ENCODE measurements at regions not wholly inside any gene's neighbourhood (a gene's known extent, or its start where the extent isn't known, plus 50 kb on each side); places are given as distances from the start of the nearest gene placed in this dataset.

DNA sequence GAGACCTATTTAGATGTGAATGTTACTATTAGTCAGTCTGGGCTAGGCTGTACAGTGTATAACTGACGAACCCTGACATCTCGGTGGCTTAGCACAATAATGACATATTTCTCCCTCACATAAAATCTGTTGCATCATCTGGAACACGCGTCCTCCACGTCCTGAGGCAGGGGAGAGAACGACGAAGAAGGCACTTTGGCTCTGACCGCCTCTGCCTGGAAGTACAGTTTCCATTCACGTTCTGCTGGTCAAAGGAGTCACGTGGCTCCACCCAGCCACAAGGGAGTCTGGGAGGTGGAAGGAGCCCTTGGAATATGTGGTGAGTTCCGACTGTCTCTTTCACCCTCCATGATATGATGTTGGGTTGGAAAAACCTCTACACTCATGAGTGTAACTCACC lies 55.1 kb upstream of the CD82 start:
- ATAC-seq (replicated peaks in 1 of 4), result no peak
- Histone ChIP-seq H3K27ac (ENCODE audit: low read length) (no peak overlapping the region), H3K36me3 (ENCODE audit: control insufficient read depth in 2 of 2, extremely low read depth in 1 of 2, insufficient read depth in 1 of 2, low read length in 1 of 2) (no peaks in the 10 kb centered on the region), H3K4me1 (ENCODE audit: control insufficient read depth in 1 of 2, extremely low read depth in 1 of 2, insufficient read depth in 2 of 2, low read length in 2 of 2) (no peaks in the 10 kb centered on the region), H3K9me3 (no peaks in the 10 kb centered on the region), H3K4me3 (ENCODE audit: control insufficient read depth in 1 of 2, extremely low read depth in 1 of 2, low read length in 1 of 2) (no peak overlapping the region), H3K27me3 (replicated peaks in 1 of 2; ENCODE audit: control insufficient read depth in 2 of 2, extremely low read depth in 1 of 2, insufficient read depth in 2 of 2, low read length in 1 of 2) (peaks cover 0 to 9% of the 10 kb centered on the region in 2 experiments)
- WGBS (ENCODE audit: insufficient coverage), result 71% methylated on average over 9 of the region's 11 CpGs
- no peaks in the 10 kb centered on the region for H3K4me1 Mint-ChIP-seq
- no peak overlapping the region for H3K4me3 Mint-ChIP-seq
- ChIA-PET POLR2A (no interaction called here), CTCF (no interaction called here)
- no peak for DNase-seq
- peaks cover 15 to 26% of the 10 kb centered on the region in 2 donors for H3K27me3 Mint-ChIP-seq
- H3K36me3 Mint-ChIP-seq, result no peaks in the 10 kb centered on the region
- H3K9me3 Mint-ChIP-seq, result peaks cover 4 to 7% (median 5%) of the 10 kb centered on the region in 3 donors
- H3K27ac Mint-ChIP-seq, result no peak overlapping the region

- Histone ChIP-seq H3K4me1 (ENCODE audit: control insufficient read depth in 1 of 2, extremely low read depth in 1 of 2, insufficient read depth in 2 of 2, low read length in 2 of 2) (no peaks in the 10 kb centered on the region), H3K27me3 (replicated peaks in 1 of 2; ENCODE audit: control insufficient read depth in 2 of 2, extremely low read depth in 1 of 2, insufficient read depth in 2 of 2, low read length in 1 of 2) (peaks cover 0 to 15% of the 10 kb centered on the region in 2 experiments), H3K4me3 (ENCODE audit: control insufficient read depth in 1 of 2, extremely low read depth in 1 of 2, low read length in 1 of 2) (no peak overlapping the region), H3K27ac (ENCODE audit: low read length) (no peak overlapping the region), H3K36me3 (ENCODE audit: control insufficient read depth in 2 of 2, extremely low read depth in 1 of 2, insufficient read depth in 1 of 2, low read length in 1 of 2) (no peaks in the 10 kb centered on the region), H3K9me3 (no peaks in the 10 kb centered on the region)
- no peak for ATAC-seq (replicated peaks in 1 of 4)
- 85% methylated on average over 5 of the region's 12 CpGs for WGBS (ENCODE audit: insufficient coverage)
- Mint-ChIP-seq H3K9me3 (no peaks in the 10 kb centered on the region), H3K27me3 (peaks cover 16 to 20% of the 10 kb centered on the region in 2 donors), H3K27ac (no peak overlapping the region), H3K4me3 (no peak overlapping the region), H3K4me1 (no peaks in the 10 kb centered on the region), H3K36me3 (no peaks in the 10 kb centered on the region)
- ChIA-PET POLR2A (no interaction called here), CTCF (no interaction called here)
- DNase-seq, result no peak
Observed at GRCh38 chr11:44512818-44513217, 52.6 kb upstream of the CD82 start.

DNA sequence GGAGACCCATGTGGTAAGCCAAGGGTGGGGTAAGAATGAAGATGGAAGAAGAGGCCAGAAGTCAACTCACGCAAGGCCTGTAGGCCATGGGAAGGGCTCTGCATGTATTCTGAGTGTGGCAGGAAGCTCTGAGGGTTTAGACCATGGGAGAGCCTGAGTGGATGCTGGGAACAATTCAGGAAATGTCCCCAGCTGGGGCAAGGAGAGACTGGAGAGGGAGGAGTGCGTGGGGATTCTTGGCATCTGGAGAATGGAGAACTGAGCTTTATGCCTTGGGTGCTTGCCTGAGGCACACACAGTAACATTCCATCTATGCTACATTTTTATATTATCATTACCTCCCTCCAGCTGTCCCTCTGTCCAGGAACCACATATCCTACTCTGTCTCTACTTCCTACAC lies 50.4 kb upstream of the CD82 start:
- 83% methylated on average over 1 of the region's 2 CpGs for WGBS (ENCODE audit: insufficient coverage)
- no peak overlapping the region for H3K27ac Mint-ChIP-seq
- Histone ChIP-seq H3K4me3 (ENCODE audit: control insufficient read depth in 1 of 2, extremely low read depth in 1 of 2, low read length in 1 of 2) (no peak overlapping the region), H3K9me3 (no peaks in the 10 kb centered on the region), H3K4me1 (ENCODE audit: control insufficient read depth in 1 of 2, extremely low read depth in 1 of 2, insufficient read depth in 2 of 2, low read length in 2 of 2) (no peaks in the 10 kb centered on the region), H3K27ac (ENCODE audit: low read length) (no peak overlapping the region), H3K36me3 (ENCODE audit: control insufficient read depth in 2 of 2, extremely low read depth in 1 of 2, insufficient read depth in 1 of 2, low read length in 1 of 2) (no peaks in the 10 kb centered on the region), H3K27me3 (replicated peaks in 1 of 2; ENCODE audit: control insufficient read depth in 2 of 2, extremely low read depth in 1 of 2, insufficient read depth in 2 of 2, low read length in 1 of 2) (peaks cover 0 to 29% of the 10 kb centered on the region in 2 experiments)
- H3K36me3 Mint-ChIP-seq, result no peaks in the 10 kb centered on the region
- ChIA-PET POLR2A (no interaction called here), CTCF (no interaction called here)
- H3K4me1 Mint-ChIP-seq, result no peaks in the 10 kb centered on the region
- no peaks in the 10 kb centered on the region for H3K9me3 Mint-ChIP-seq
- ATAC-seq (replicated peaks in 1 of 4), result no peak
- H3K27me3 Mint-ChIP-seq, result peaks cover 19 to 28% of the 10 kb centered on the region in 2 donors
- no peak overlapping the region for H3K4me3 Mint-ChIP-seq
- no peak for DNase-seq
